ENCODE measurements at regions not wholly inside any gene's neighbourhood (a gene's known extent, or its start where the extent isn't known, plus 50 kb on each side); places are given as distances from the start of the nearest gene placed in this dataset.

GRCh38 chr15:93897377-93897776, 334.0 kb upstream of the MCTP2 start:
- no peak for TF ChIP-seq POLR2A (IDR thresholded peaks at IDR 0.05; ENCODE audit: control extremely low read depth in 1 of 2, low read depth in 2 of 2, low read length in 2 of 2)
- no peak for TF ChIP-seq CREB1 (IDR thresholded peaks at IDR 0.05)
- no peak for TF ChIP-seq CTCF (IDR thresholded peaks at IDR 0.05; ENCODE audit: control extremely low read depth in 1 of 3, insufficient read depth in 1 of 3, low read depth in 1 of 3, low read length in 3 of 3)
- TF ChIP-seq BRCA1 (IDR thresholded peaks at IDR 0.05; ENCODE audit: low read depth, low read length): no peak
- no peak for TF ChIP-seq CEBPB (IDR thresholded peaks at IDR 0.05; ENCODE audit: low read depth, low read length)
- no peak for TF ChIP-seq EZH2 (IDR thresholded peaks at IDR 0.05; ENCODE audit: low read depth, low read length, severe bottlenecking)
- TF ChIP-seq, protein P1, sequence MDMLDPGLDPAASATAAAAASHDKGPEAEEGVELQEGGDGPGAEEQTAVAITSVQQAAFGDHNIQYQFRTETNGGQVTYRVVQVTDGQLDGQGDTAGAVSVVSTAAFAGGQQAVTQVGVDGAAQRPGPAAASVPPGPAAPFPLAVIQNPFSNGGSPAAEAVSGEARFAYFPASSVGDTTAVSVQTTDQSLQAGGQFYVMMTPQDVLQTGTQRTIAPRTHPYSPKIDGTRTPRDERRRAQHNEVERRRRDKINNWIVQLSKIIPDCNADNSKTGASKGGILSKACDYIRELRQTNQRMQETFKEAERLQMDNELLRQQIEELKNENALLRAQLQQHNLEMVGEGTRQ (IDR thresholded peaks at IDR 0.05; ENCODE audit: low read length): no peak
- no peak for TF ChIP-seq EGR1 (IDR thresholded peaks at IDR 0.05; ENCODE audit: borderline replicate concordance, low read depth, low read length)
- TF ChIP-seq MAFK (IDR thresholded peaks at IDR 0.05; ENCODE audit: low read depth, low read length): no peak
- TF ChIP-seq BCL11A (IDR thresholded peaks at IDR 0.05; ENCODE audit: low read depth in 2 of 2, low read length in 2 of 2): no peak
- no peak for TF ChIP-seq HDAC6 (IDR thresholded peaks at IDR 0.05; ENCODE audit: low read depth, low read length)
- no peak for TF ChIP-seq JUN (IDR thresholded peaks at IDR 0.05; ENCODE audit: low read depth, low read length)

Measured in H1 (cell line).